Ishikawa (cell line): ENCODE measurements at regions not wholly inside any gene's neighbourhood (a gene's known extent, or its start where the extent isn't known, plus 50 kb on each side); places are given as distances from the start of the nearest gene placed in this dataset.

Source experiments
- CREB1 ChIP-seq: IDR thresholded peaks from 2 replicates; pipeline ENCODE4 v1.6.1; 2012; ENCODE audit warnings: low read depth
- EP300 ChIP-seq: IDR thresholded peaks from 2 replicates; pipeline ENCODE4 v1.6.1; 2012; ENCODE audit warnings: borderline replicate concordance
- TAF1 ChIP-seq: IDR thresholded peaks from 2 replicates; pipeline ENCODE4 v1.6.1; 2012; ENCODE audit warnings: low read depth, mild to moderate bottlenecking
- YY1 ChIP-seq: IDR thresholded peaks from 2 replicates; pipeline ENCODE4 v1.6.1; 2012; ENCODE audit warnings: low read depth
- TF ChIP-seq, protein P1 (sequence below): IDR thresholded peaks from 2 replicates; pipeline ENCODE4 v1.6.1; 2012

DNA sequence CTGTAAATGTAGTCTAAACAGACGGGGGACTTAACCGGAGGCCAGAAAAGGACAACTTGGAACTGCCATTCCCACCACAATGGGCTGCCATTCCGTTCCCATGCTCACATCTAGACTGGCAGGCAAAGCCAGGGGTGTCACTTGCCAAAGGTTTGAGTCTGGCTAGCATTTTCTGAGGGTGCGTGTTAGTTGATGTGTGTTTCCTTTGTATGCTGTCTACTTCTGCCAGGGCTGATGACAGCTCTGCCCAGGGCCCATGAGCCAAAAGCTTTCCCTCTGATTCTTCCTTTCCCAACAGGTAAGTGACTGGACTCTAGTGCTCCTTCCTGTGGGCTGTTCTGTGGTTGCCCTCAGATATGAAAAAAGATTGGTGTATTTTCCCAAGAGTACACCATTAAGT is 68.0 kb downstream of the ZNF608 start:
- TF ChIP-seq, protein P1, sequence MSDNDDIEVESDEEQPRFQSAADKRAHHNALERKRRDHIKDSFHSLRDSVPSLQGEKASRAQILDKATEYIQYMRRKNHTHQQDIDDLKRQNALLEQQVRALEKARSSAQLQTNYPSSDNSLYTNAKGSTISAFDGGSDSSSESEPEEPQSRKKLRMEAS: no peak
- no peak for TF ChIP-seq TAF1
- TF ChIP-seq CREB1: no peak
- TF ChIP-seq YY1: no peak
- no peak for TF ChIP-seq EP300
